IPS-15b (cell line): ENCODE measurements at regions not wholly inside any gene's neighbourhood (a gene's known extent, or its start where the extent isn't known, plus 50 kb on each side); places are given as distances from the start of the nearest gene placed in this dataset.

Source experiments
- H3K27me3 ChIP-seq: one replicate; pipeline ENCODE4 v1.6.1; 2013; ENCODE audit warnings: low read length; ENCODE audit not compliant: control insufficient read depth, insufficient read depth
- H3K36me3 ChIP-seq: one replicate; pipeline ENCODE4 v1.6.1; 2013; ENCODE audit warnings: low read length; ENCODE audit not compliant: control insufficient read depth, insufficient read depth
- H3K4me1 ChIP-seq: one replicate; pipeline ENCODE4 v1.6.1; 2013; ENCODE audit warnings: mild to moderate bottlenecking, low read length; ENCODE audit not compliant: control insufficient read depth, insufficient read depth
- H3K4me3 ChIP-seq: one replicate; pipeline ENCODE4 v1.5.1; 2013; ENCODE audit warnings: low read depth, low read length
- H3K9ac ChIP-seq: one replicate; pipeline ENCODE4 v1.6.1; 2013; ENCODE audit warnings: low read depth, mild to moderate bottlenecking, low read length
- H3K9me3 ChIP-seq: one replicate; pipeline ENCODE4 v1.6.1; 2013; ENCODE audit warnings: mild to moderate bottlenecking, low read length; ENCODE audit not compliant: control insufficient read depth, insufficient read depth

- Histone ChIP-seq H3K9ac (no peak overlapping the region), H3K4me1 (peaks cover 3% of the 10 kb centered on the region), H3K9me3 (no peaks in the 10 kb centered on the region), H3K4me3 (no peak overlapping the region), H3K27me3 (no peaks in the 10 kb centered on the region), H3K36me3 (no peaks in the 10 kb centered on the region)
Measured at GRCh38 chr2:58527647-58528046, 286.5 kb upstream of the FANCL start.

DNA sequence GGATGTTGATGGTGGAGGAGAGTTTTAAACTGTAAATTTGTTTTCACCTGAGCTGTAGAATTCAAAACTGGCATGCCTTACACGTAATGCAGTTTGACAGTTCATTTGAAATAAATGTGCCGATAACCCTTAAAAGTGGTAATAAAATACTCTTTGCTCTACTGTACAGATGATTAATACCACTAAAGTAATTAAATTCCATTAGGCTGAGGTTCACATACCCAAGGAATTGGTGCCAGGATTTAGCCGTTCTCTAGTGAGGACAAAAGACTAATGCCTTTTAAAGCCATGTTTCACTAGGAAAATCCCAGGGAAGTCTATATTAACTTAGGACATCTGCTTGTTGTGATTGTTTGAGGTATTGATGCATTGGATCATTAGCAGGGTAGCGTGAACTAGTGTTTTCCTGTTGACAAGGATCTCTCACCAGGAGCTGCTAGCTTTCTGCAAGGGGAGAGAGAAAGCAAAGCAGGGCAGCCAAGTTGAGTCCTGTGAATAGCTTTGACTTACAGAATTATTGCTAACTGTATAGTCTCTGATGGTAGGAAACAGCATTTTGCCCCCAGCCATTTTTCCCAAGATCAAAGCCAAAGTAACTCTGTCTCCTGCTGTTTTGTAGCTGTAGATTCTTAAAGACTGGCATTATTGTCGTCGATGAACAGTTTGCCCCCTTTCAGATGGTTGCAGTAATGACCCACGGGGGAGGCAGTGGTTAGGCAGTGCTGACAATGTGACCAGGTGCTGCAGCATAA, 280.9 kb upstream of the FANCL start:
- H3K9ac ChIP-seq: no peak overlapping the region
- no peaks in the 10 kb centered on the region for H3K9me3 ChIP-seq
- H3K27me3 ChIP-seq: no peaks in the 10 kb centered on the region
- H3K36me3 ChIP-seq: no peaks in the 10 kb centered on the region
- H3K4me3 ChIP-seq: no peak overlapping the region
- peaks cover 14% of the 10 kb centered on the region for H3K4me1 ChIP-seq

DNA sequence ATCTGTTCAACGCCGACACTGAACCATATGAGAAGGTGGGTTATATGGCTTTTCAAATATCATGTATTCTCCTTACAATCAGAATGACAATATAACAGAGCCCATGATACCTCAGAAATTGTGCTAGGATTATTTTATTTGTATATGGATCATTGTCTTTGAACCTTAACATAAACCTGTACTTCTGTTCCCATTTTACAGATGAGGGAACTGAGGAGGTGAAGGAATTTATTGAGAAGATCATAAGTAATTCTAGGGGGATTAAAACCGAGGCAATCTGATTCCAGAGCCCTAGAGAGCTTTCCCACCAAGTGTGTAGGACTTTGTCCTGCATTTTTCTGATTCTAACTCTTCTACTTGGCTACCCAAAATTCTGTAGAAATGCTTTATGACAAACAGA, 279.8 kb upstream of the FANCL start:
- Histone ChIP-seq H3K36me3 (no peaks in the 10 kb centered on the region), H3K27me3 (no peaks in the 10 kb centered on the region), H3K4me1 (peaks cover 14% of the 10 kb centered on the region), H3K4me3 (no peak overlapping the region), H3K9ac (no peak overlapping the region), H3K9me3 (no peaks in the 10 kb centered on the region)

GRCh38 chr2:58517881-58518280, 276.8 kb upstream of the FANCL start:
- Histone ChIP-seq H3K9me3 (no peaks in the 10 kb centered on the region), H3K9ac (no peak overlapping the region), H3K27me3 (no peaks in the 10 kb centered on the region), H3K36me3 (no peaks in the 10 kb centered on the region), H3K4me1 (peaks cover 22% of the 10 kb centered on the region), H3K4me3 (no peak overlapping the region)

- H3K4me3 ChIP-seq: no peak overlapping the region
- H3K36me3 ChIP-seq: no peaks in the 10 kb centered on the region
- H3K9me3 ChIP-seq: no peaks in the 10 kb centered on the region
- no peaks in the 10 kb centered on the region for H3K27me3 ChIP-seq
- H3K9ac ChIP-seq: no peak overlapping the region
- peaks cover 22% of the 10 kb centered on the region for H3K4me1 ChIP-seq
Measured at GRCh38 chr2:58516695-58517094, 275.6 kb upstream of the FANCL start.

DNA sequence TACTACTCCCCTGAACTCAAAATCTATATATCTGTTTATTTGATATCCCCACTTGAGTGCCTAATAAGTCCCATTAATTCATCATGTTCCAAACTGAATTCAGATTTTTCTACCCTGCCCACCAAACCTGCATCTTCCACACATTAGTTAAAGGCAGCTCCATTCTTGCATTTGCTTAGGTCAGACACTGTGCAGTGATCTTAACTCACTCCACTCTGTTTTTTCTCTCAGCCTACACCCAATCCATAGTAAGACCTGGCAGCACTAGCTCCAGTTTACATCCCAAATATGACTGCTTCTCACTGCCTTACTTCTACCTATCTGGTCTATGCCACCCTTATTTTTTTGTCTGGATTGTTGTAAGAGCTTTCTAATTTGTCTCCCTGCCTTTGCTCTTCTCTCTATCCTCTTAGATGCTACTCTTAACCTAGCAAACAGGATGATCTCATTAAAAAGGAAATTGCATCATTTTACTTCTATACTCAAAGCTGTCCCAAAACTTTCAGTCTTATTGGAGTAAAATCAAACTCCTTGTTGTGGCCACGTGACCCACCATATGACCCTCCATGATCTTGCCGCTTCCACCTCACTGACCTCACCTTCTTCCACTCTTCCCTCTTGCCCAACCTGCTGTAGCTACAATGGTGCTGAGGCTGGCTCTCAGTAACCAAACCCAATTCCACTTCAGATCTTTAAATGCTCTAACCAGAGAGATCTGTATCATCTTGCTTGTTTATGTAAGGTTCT, 274.9 kb upstream of the FANCL start:
- Histone ChIP-seq H3K36me3 (no peaks in the 10 kb centered on the region), H3K4me3 (no peak overlapping the region), H3K27me3 (no peaks in the 10 kb centered on the region), H3K9ac (no peak overlapping the region), H3K9me3 (no peaks in the 10 kb centered on the region), H3K4me1 (peaks cover 22% of the 10 kb centered on the region)

GRCh38 chr2:58514252-58514651, 273.1 kb upstream of the FANCL start:
- no peaks in the 10 kb centered on the region for H3K36me3 ChIP-seq
- H3K9ac ChIP-seq: no peak overlapping the region
- no peak overlapping the region for H3K4me3 ChIP-seq
- no peaks in the 10 kb centered on the region for H3K27me3 ChIP-seq
- H3K9me3 ChIP-seq: no peaks in the 10 kb centered on the region
- H3K4me1 ChIP-seq: peaks cover 13% of the 10 kb centered on the region

- Histone ChIP-seq H3K9ac (no peak overlapping the region), H3K4me3 (no peak overlapping the region), H3K9me3 (no peaks in the 10 kb centered on the region), H3K36me3 (no peaks in the 10 kb centered on the region), H3K4me1 (peaks cover 13% of the 10 kb centered on the region), H3K27me3 (no peaks in the 10 kb centered on the region)
Measured at GRCh38 chr2:58512878-58513277, 271.8 kb upstream of the FANCL start.

DNA sequence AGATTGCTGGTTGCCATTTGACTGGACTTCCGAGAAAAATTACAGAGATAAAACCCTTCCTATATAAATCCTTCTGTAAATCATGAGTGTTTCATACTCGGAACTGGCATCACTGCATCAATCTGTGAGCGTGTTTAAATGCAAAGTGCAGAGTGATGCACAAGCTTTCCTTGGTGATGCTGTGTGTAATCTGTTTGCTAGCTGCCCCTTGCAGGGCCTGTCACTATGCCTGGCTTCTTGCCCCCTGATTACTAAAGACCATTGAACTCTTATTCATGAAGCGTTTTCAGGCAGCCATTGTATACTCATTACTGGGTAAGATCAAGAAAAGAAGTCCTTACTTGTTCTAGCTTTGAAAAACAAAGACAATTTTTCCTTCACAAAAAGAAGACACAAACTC, 266.9 kb upstream of the FANCL start:
- no peak overlapping the region for H3K4me3 ChIP-seq
- peaks cover 5% of the 10 kb centered on the region for H3K4me1 ChIP-seq
- H3K36me3 ChIP-seq: no peaks in the 10 kb centered on the region
- no peak overlapping the region for H3K9ac ChIP-seq
- no peaks in the 10 kb centered on the region for H3K9me3 ChIP-seq
- no peaks in the 10 kb centered on the region for H3K27me3 ChIP-seq

GRCh38 chr2:58503918-58504317, 262.8 kb upstream of the FANCL start:
- no peaks in the 10 kb centered on the region for H3K9me3 ChIP-seq
- peaks cover 3% of the 10 kb centered on the region for H3K4me1 ChIP-seq
- no peak overlapping the region for H3K4me3 ChIP-seq
- H3K36me3 ChIP-seq: no peaks in the 10 kb centered on the region
- no peak overlapping the region for H3K9ac ChIP-seq
- no peaks in the 10 kb centered on the region for H3K27me3 ChIP-seq

GRCh38 chr2:58502931-58503330, 261.8 kb upstream of the FANCL start:
- H3K9me3 ChIP-seq: no peaks in the 10 kb centered on the region
- no peaks in the 10 kb centered on the region for H3K27me3 ChIP-seq
- no peaks in the 10 kb centered on the region for H3K36me3 ChIP-seq
- no peak overlapping the region for H3K9ac ChIP-seq
- H3K4me3 ChIP-seq: no peak overlapping the region
- peaks cover 3% of the 10 kb centered on the region for H3K4me1 ChIP-seq
